Amniotic stem cell (primary cell): ENCODE measurements at regions not wholly inside any gene's neighbourhood (a gene's known extent, or its start where the extent isn't known, plus 50 kb on each side); places are given as distances from the start of the nearest gene placed in this dataset.

Source experiments
- DNase-seq: peaks from one replicate; lab custom pipeline; 2025; lab: John Stamatoyannopoulos, UW

- DNase-seq, result no peak
Measured at GRCh38 chr4:53644607-53645006, 53.3 kb upstream of the LNX1 start.
